ENCODE measurements at regions not wholly inside any gene's neighbourhood (a gene's known extent, or its start where the extent isn't known, plus 50 kb on each side); places are given as distances from the start of the nearest gene placed in this dataset.

DNA sequence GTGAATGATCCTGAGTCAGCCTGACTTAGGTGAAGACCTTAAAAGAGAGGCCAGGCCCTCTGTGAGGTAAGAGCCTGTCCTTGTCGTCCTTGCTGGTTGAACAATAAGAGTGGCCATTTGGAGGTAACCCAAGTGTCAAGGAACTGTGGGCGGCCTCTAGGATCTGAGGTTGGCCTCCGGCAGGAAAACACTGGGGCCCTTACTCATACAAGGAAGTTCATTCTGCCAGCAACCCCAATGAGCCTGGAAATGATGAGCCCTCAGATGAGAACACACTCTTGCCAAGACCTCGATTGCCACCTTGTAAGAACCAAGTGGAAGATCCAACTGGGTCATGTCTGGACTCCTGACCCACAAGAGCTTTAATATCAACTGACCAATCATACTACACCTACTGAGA lies 95.5 kb upstream of the LRATD1 start:
- RAD21 ChIA-PET (ENCODE audit: unreplicated experiment): no interaction called here
- no peak overlapping the region for H2AFZ ChIP-seq (ENCODE audit: control insufficient read depth, low read depth, low read length)
- SMC1A ChIA-PET (ENCODE audit: uncharacterized antibody, unreplicated experiment): interaction anchor here (0.8 kb wide), 1 partner anchor 38 kb away, joined by 4 read pairs; no protein-coding TSS in a partner anchor
- BruUV-seq (replicated peaks): no TSS peak
- H4K20me1 ChIP-seq (ENCODE audit: control insufficient read depth, insufficient read depth): no peaks in the 10 kb centered on the region
- ATAC-seq (no peak), FAIRE-seq (no peak), DNase-seq (ENCODE audit: low read depth, low spot score) (no peak)
- in situ Hi-C loops (cut with MboI) (no loop called here), intact Hi-C loops (cut with micrococcal nuclease; ENCODE audit: unreplicated experiment) (no loop called here)
- H3K27ac ChIP-seq (ENCODE audit: control insufficient read depth, insufficient read depth): no peak overlapping the region
- H3K27me3 ChIP-seq (replicated peaks in 1 of 2; ENCODE audit: control insufficient read depth in 2 of 2, insufficient read depth in 2 of 2, low read length in 1 of 2): no peaks in the 10 kb centered on the region
- H3K9me3 ChIP-seq (replicated peaks; ENCODE audit: control insufficient read depth, insufficient read depth, low read length): no peaks in the 10 kb centered on the region
- H3K4me1 ChIP-seq (ENCODE audit: control insufficient read depth, insufficient read depth, low read length): no peaks in the 10 kb centered on the region
- no peaks in the 10 kb centered on the region for H3K36me3 ChIP-seq (ENCODE audit: control insufficient read depth in 2 of 2, insufficient read depth in 2 of 2, low read length in 1 of 2)
- H3K4me3 ChIP-seq: no peak overlapping the region
- POLR2A ChIA-PET: no interaction called here
- H3K9ac ChIP-seq (ENCODE audit: control insufficient read depth, insufficient read depth, low read length): no peak overlapping the region
- TF ChIP-seq SIX5 (IDR thresholded peaks at IDR 0.05; ENCODE audit: low read depth, low read length, severe bottlenecking): no peak
- TF ChIP-seq, protein P1, sequence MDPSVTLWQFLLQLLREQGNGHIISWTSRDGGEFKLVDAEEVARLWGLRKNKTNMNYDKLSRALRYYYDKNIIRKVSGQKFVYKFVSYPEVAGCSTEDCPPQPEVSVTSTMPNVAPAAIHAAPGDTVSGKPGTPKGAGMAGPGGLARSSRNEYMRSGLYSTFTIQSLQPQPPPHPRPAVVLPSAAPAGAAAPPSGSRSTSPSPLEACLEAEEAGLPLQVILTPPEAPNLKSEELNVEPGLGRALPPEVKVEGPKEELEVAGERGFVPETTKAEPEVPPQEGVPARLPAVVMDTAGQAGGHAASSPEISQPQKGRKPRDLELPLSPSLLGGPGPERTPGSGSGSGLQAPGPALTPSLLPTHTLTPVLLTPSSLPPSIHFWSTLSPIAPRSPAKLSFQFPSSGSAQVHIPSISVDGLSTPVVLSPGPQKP (IDR thresholded peaks at IDR 0.05; ENCODE audit: low read depth, low read length): no peak
- no peak for TF ChIP-seq RELA (IDR thresholded peaks at IDR 0.05; ENCODE audit: borderline replicate concordance, partially characterized antibody)
- TF ChIP-seq MEF2A (IDR thresholded peaks at IDR 0.05; ENCODE audit: insufficient read depth, low read depth, low read length): no peak
- TF ChIP-seq JUNB (IDR thresholded peaks at IDR 0.05): no peak
- TF ChIP-seq KAT2A (conservative IDR thresholded peaks at IDR 0.05; ENCODE audit: control insufficient read depth, low read depth, low read length): no peak
- TF ChIP-seq ATF7 (IDR thresholded peaks at IDR 0.05; ENCODE audit: low read depth): no peak
- TF ChIP-seq ZNF384 (IDR thresholded peaks at IDR 0.05; ENCODE audit: borderline replicate concordance, low read depth, low read length): no peak
- no peak for TF ChIP-seq WRNIP1 (IDR thresholded peaks at IDR 0.05; ENCODE audit: borderline replicate concordance, low read depth, low read length)
- TF ChIP-seq FOS (IDR thresholded peaks at IDR 0.05; ENCODE audit: borderline replicate concordance, extremely low read depth, insufficient read length): no peak
- no peaks in the 10 kb centered on the region for H3K79me2 ChIP-seq (ENCODE audit: control insufficient read depth, insufficient read depth, low read length)
- 1% methylated on average over 4 of the region's 4 CpGs for WGBS (ENCODE audit: insufficient coverage, insufficient replicate concordance, low lambda C conversion rate, missing lambda C conversion rate)
- CTCF ChIA-PET: no interaction called here
- no peak overlapping the region for H3K4me2 ChIP-seq (ENCODE audit: control insufficient read depth, insufficient read depth)
